Lung (tissue), 11 donors: ENCODE measurements at regions not wholly inside any gene's neighbourhood (a gene's known extent, or its start where the extent isn't known, plus 50 kb on each side); places are given as distances from the start of the nearest gene placed in this dataset.

Experiments used
- ATAC-seq: fragments of 200-7000 bp; cut with Tn5 transposase; one replicate; pipeline ENCODE4 v1.9.1; 2020; ENCODE audit warnings: moderate number of reproducible peaks; ENCODE audit not compliant: insufficient read depth, low FRiP score
- DNase-seq, 3 donors: peaks; one replicate each; pipeline ENCODE4 v3.0.0-alpha.2; 2013 to 2017
- H3K27ac ChIP-seq, 2 donors: one replicate each; pipeline ENCODE4 v1.5.1; 2013; ENCODE audit warnings: mild to moderate bottlenecking in 2 of 2, moderate library complexity in 2 of 2, control low read depth in 1 of 2, inconsistent platforms in 1 of 2, low read depth in 1 of 2, low read length in 1 of 2
- H3K27me3 ChIP-seq, 3 donors: one replicate each; pipeline ENCODE4 v1.5.1; 2013; ENCODE audit warnings: low read length in 2 of 3; ENCODE audit not compliant: control insufficient read depth in 3 of 3, insufficient read depth in 3 of 3
- H3K36me3 ChIP-seq, 4 donors: one replicate each; pipeline ENCODE4 v1.5.1; 2013; ENCODE audit warnings: low read length in 4 of 4, mild to moderate bottlenecking in 1 of 4, moderate library complexity in 1 of 4; ENCODE audit not compliant: control insufficient read depth in 4 of 4, insufficient read depth in 4 of 4
- H3K4me1 ChIP-seq, 5 donors: one replicate each; pipeline ENCODE4 v1.5.1; 2013; ENCODE audit warnings: low read length in 5 of 5, mild to moderate bottlenecking in 2 of 5, moderate library complexity in 1 of 5; ENCODE audit not compliant: control insufficient read depth in 5 of 5, insufficient read depth in 5 of 5
- H3K4me3 ChIP-seq: one replicate; pipeline ENCODE4 v1.5.1; 2013; ENCODE audit warnings: mild to moderate bottlenecking, control low read depth, moderate library complexity
- H3K9ac ChIP-seq, 2 donors: one replicate each; pipeline ENCODE4 v1.5.1; 2013; ENCODE audit warnings: low read length in 2 of 2, control low read depth in 1 of 2; ENCODE audit not compliant: insufficient read depth in 1 of 2
- H3K9me3 ChIP-seq, 4 donors: one replicate each; pipeline ENCODE4 v1.5.1; 2013; ENCODE audit warnings: low read length in 3 of 4, mild to moderate bottlenecking in 1 of 4, moderate library complexity in 1 of 4; ENCODE audit not compliant: control insufficient read depth in 4 of 4, insufficient read depth in 3 of 4
- CTCF ChIP-seq: IDR thresholded peaks from 2 replicates; pipeline ENCODE4 v1.5.1; 2012; ENCODE audit warnings: mild to moderate bottlenecking; ENCODE audit errors: control extremely low read depth, extremely low read depth
- WGBS, 2 donors: extraction: QIAGEN DNeasy Blood & Tissue Kit; methylation state at CpG; one replicate each; pipeline ENCODE4 v1.1.7; 2013; 5-methylcytosine and 5-hydroxymethylcytosine counted together
- donor health status: control.
- donor health status: control.
- donor health status: Bipolar disorder and iron deficiency.
- donor health status: healthy.
- donor health status: DM: yes; HTN: yes; CAD: no.

DNA sequence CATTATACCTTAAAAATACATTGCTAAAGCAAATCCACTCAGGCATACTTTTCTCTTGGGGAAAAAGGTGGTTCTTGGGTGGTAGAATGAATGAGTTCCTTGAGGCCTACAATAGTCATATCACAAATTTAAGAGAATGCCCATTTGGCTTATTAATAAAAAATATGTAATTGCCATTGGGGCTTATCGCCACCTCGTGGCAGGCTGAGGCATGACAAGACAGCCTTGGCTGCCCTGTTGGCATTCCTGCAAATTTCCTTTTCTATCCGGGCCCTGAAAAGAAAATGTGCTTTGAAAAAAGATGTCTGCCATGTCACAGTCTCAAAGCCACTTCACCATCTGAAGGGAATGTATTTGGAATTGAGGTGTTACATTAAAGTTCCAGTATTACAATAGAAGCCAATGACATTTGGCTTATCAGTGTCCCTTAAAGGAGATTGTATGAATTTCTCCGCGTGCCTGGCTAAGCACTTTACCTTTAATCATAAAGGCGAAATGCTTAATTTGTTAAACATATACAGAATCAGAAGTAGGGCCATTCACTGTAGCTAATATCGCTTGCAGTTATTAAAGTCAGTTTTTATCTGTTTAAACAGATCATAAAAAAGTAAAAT, 188.3 kb upstream of the ZFP64 start:
- DNase-seq, result peak; percentile 20 to 43 (median 36)
- 53 to 54% methylated on average over 7 of the region's 7 CpGs for WGBS, 2 donors
- H3K4me1 ChIP-seq, result peaks cover 0 to 13% (median 0%) of the 10 kb centered on the region in 5 donors
- no peak for ATAC-seq
- peak; percentile 61 for TF ChIP-seq CTCF
- no peak overlapping the region for H3K27ac ChIP-seq
- H3K27me3 ChIP-seq, result no peaks in the 10 kb centered on the region
- no peak overlapping the region for H3K9ac ChIP-seq
- H3K9me3 ChIP-seq, result peaks cover 0 to 5% (median 2%) of the 10 kb centered on the region in 4 donors
- no peak overlapping the region for H3K4me3 ChIP-seq
- no peaks in the 10 kb centered on the region for H3K36me3 ChIP-seq

DNA sequence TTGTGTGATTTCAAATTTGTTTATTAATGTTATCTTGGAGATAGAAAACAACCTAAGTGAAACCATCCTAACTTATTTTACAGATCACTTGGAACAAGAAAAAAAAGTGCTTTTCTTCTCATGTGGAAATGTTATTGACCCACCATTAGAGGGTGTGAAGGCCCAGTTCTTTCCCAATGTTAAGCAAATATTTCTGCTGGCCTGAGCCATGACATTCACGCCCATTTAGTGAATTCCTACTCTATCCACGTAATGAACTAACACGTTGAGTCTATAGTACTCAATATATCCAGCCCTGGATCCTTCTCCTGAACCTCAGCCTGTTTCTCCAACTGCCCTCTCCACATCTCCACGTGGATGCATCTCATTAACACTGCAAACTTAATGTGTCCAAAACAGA, 180.6 kb upstream of the ZFP64 start:
- H3K27ac ChIP-seq, result no peak overlapping the region
- H3K36me3 ChIP-seq, result no peaks in the 10 kb centered on the region
- ATAC-seq (no peak), DNase-seq (no peak)
- TF ChIP-seq CTCF, result no peak
- no peak overlapping the region for H3K4me3 ChIP-seq
- peaks cover 0 to 2% (median 0%) of the 10 kb centered on the region in 3 donors for H3K27me3 ChIP-seq
- no peaks in the 10 kb centered on the region for H3K4me1 ChIP-seq
- WGBS, 2 donors, result 62 to 78% methylated on average over 4 of the region's 4 CpGs
- no peak overlapping the region for H3K9ac ChIP-seq
- peaks cover 0 to 3% (median 0%) of the 10 kb centered on the region in 4 donors for H3K9me3 ChIP-seq

GRCh38 chr20:52365688-52366087, 174.1 kb upstream of the ZFP64 start:
- Histone ChIP-seq H3K9me3 (peaks cover 0 to 5% (median 0%) of the 10 kb centered on the region in 4 donors), H3K9ac (no peak overlapping the region), H3K4me3 (no peak overlapping the region), H3K27ac (no peak overlapping the region), H3K27me3 (peaks cover 0 to 2% (median 0%) of the 10 kb centered on the region in 3 donors), H3K4me1 (no peaks in the 10 kb centered on the region), H3K36me3 (no peaks in the 10 kb centered on the region)
- ATAC-seq, result no peak
- no peak for TF ChIP-seq CTCF
- no peak for DNase-seq
- WGBS, 2 donors, result 92 to 93% methylated on average over 7 of the region's 7 CpGs

DNA sequence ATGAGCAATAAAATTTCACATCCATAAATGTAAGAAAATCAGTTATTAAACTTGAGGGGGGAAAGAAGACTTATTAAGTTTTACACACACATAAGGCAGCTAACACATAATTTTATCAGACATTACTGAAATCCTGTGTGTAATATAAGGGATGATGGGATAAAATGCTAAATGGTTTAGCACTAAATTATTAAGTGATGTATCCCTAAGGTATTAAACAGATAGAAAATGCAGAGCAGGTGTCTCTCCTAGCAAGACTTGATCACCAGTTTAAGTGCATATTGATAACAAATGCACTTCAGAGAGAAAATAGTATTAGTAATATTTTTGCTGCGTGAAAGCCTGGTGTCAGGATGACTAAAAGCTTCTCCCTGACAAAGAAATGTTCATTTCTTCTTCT, 172.8 kb upstream of the ZFP64 start:
- H3K9ac ChIP-seq, result no peak overlapping the region
- 78 to 81% methylated on average over 1 of the region's 1 CpG for WGBS, 2 donors
- DNase-seq, result no peak

More for the DNA sequence above, 172.8 kb upstream of the ZFP64 start:
- H3K9me3 ChIP-seq, result peaks cover 0 to 7% (median 0%) of the 10 kb centered on the region in 4 donors
- H3K36me3 ChIP-seq, result no peaks in the 10 kb centered on the region
- peaks cover 0 to 2% (median 0%) of the 10 kb centered on the region in 3 donors for H3K27me3 ChIP-seq
- H3K27ac ChIP-seq, result no peak overlapping the region
- no peak overlapping the region for H3K4me3 ChIP-seq
- TF ChIP-seq CTCF, result no peak
- no peak for ATAC-seq
- no peaks in the 10 kb centered on the region for H3K4me1 ChIP-seq
